Sigmoid colon (tissue), 3 donors: ENCODE measurements at regions not wholly inside any gene's neighbourhood (a gene's known extent, or its start where the extent isn't known, plus 50 kb on each side); places are given as distances from the start of the nearest gene placed in this dataset.
"Not testable (repeated sequence)": the region's sequence is repeated elsewhere in the genome, so short reads cannot be mapped to it uniquely, and the experiment has no call there.

Experiments used
- CTCF ChIP-seq, 4 experiments: fragments of 450-650 bp in 3 of 4; fragments of 200-600 bp in 1 of 4; IDR thresholded peaks; one replicate each; pipeline ENCODE4 v1.5.1; 2016 to 2019; ENCODE audit warnings: antibody characterized with exemption in 4 of 4, mild to moderate bottlenecking in 3 of 4, moderate library complexity in 2 of 4
- POLR2A ChIP-seq, 2 donors: fragments of 450-650 bp; IDR thresholded peaks; one replicate each; pipeline ENCODE4 v1.6.1; 2016; ENCODE audit warnings: antibody characterized with exemption in 2 of 2, mild to moderate bottlenecking in 2 of 2, moderate library complexity in 2 of 2

GRCh38 chr2:131300153-131300552, 63.8 kb downstream of the RAB6D start:
- not testable (repeated sequence) for TF ChIP-seq CTCF, POLR2A (IDR thresholded peaks at IDR 0.05)
